GM19463 (cell line): ENCODE measurements at regions not wholly inside any gene's neighbourhood (a gene's known extent, or its start where the extent isn't known, plus 50 kb on each side); places are given as distances from the start of the nearest gene placed in this dataset.
"Not testable (repeated sequence)": the region's sequence is repeated elsewhere in the genome, so short reads cannot be mapped to it uniquely, and the experiment has no call there.

Experiments used
- ATAC-seq: cut with Tn5 transposase; IDR thresholded peaks from one replicate; pipeline ENCODE4 v1.9.1; 2021; ENCODE audit warnings: mild to moderate bottlenecking, moderate library complexity; ENCODE audit not compliant: unreplicated experiment

GRCh38 chr6:60389094-60389493 lies 1896.9 kb downstream of the KHDRBS2 start:
- not testable (repeated sequence) for ATAC-seq

GRCh38 chr6:60384614-60385013 lies 1901.4 kb downstream of the KHDRBS2 start:
- not testable (repeated sequence) for ATAC-seq

GRCh38 chr6:60382771-60383170 lies 1903.3 kb downstream of the KHDRBS2 start:
- not testable (repeated sequence) for ATAC-seq

- not testable (repeated sequence) for ATAC-seq
Observed at GRCh38 chr6:60374078-60374477, 1911.9 kb downstream of the KHDRBS2 start.

GRCh38 chr6:60367800-60368199 lies 1918.2 kb downstream of the KHDRBS2 start:
- ATAC-seq, result not testable (repeated sequence)

GRCh38 chr6:60365901-60366300 lies 1920.1 kb downstream of the KHDRBS2 start:
- ATAC-seq, result not testable (repeated sequence)

DNA sequence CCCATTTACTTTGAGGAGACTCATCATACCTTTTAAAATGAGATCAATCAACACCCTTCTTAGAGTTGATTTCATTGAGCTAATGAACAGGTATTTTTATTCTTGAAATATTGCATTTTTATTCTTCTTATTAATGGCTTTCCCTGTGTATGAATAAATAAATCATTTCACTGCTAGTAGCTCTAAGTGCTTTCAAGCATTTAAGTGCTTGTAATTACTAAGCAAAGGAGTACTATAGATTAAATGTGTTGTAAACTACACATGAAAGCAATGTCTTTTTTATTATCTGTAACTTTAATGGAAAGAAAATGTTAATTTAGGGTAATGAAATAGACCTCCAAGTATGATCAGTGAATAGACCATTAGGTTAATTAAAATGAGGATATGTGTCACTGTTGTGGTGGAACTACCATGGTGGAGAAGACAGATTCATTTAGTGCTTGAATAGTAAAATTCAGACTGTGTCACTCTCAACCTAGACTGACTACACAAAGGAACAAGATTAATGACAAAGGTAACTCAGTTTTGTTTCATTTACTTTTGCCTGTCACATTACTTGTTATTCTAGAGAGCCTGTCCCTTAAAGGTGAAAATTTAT lies 1943.5 kb downstream of the KHDRBS2 start:
- ATAC-seq, result not testable (repeated sequence)

DNA sequence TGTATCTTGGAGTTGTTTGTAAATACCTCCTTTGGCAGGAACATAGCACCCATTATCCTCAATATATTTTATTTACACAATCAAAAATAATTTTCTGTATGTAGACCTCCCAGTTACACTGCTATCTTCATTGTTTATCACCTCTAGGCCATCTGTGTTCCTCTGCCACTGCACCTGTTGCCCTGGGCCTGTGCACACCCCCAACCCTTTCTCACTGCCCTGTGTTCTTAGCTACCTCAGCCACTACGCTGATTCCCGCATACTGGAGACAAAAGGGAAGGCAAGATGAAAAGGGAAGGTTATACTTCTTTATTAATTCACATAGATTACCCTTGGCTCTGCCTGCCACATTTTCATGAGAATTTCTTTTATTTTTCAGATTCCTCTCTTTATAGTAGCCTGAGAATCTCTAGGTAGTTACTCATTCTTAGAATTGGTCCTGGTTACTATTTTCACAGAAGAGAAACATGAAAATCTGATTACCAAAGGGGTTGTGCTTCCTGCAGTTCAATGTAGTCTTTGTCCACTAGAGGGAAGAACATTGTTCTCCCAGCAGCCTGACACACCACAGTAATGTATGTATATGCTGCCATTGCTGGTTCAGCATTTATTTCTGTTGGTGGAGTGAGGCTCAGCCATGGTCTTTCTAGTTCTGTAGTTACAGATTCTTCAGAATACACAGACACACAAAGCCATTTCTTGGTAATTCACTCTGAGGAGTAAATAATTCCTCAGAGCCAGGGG lies 1947.5 kb downstream of the KHDRBS2 start:
- not testable (repeated sequence) for ATAC-seq

- not testable (repeated sequence) for ATAC-seq
Observed at GRCh38 chr6:60335124-60335523, 1950.9 kb downstream of the KHDRBS2 start.

DNA sequence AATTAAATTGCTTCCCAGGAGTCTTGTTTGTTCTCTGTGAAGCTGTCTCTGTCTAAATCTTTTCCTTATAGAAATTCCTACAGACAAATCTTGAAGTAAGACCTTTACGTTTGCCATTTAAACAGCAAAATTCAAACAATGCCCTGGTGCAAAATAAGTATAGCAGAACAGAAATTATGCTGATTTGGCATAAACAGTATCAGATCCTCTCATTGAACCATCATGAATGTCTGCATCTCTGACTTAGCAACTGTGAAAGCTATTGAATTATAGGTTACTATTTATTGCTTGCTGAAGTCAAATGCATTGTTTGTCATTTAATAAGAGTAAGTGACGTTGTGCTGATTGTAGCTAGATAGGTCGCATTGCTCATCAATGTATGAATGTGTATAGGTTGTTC lies 1952.3 kb downstream of the KHDRBS2 start:
- ATAC-seq, result not testable (repeated sequence)

- ATAC-seq, result not testable (repeated sequence)
Observed at GRCh38 chr6:60308939-60309338, 1977.1 kb downstream of the KHDRBS2 start.
